ENCODE measurements at regions not wholly inside any gene's neighbourhood (a gene's known extent, or its start where the extent isn't known, plus 50 kb on each side); places are given as distances from the start of the nearest gene placed in this dataset.
"Not testable (repeated sequence)": the region's sequence is repeated elsewhere in the genome, so short reads cannot be mapped to it uniquely, and the experiment has no call there.

DNA sequence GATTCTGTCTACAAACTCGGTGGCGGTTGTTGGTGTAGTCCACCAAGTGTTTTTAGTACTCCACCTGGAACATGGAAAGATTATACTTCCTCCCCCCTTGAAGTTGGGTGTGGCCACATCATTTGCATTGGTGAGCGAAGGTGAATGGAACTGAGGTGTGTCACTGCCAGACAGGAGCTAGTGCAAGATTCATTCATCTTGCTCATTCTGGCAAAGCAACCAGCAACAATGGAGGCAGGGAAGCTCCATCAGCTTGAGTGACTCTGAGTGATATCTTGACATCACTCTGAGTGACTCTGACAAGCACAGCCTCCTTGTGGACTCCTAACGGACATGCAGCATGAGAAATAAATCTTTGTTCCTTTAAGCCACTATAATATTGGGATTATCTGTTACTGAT is 54.7 kb upstream of the SLC1A4 start:
- TF ChIP-seq, protein P1, sequence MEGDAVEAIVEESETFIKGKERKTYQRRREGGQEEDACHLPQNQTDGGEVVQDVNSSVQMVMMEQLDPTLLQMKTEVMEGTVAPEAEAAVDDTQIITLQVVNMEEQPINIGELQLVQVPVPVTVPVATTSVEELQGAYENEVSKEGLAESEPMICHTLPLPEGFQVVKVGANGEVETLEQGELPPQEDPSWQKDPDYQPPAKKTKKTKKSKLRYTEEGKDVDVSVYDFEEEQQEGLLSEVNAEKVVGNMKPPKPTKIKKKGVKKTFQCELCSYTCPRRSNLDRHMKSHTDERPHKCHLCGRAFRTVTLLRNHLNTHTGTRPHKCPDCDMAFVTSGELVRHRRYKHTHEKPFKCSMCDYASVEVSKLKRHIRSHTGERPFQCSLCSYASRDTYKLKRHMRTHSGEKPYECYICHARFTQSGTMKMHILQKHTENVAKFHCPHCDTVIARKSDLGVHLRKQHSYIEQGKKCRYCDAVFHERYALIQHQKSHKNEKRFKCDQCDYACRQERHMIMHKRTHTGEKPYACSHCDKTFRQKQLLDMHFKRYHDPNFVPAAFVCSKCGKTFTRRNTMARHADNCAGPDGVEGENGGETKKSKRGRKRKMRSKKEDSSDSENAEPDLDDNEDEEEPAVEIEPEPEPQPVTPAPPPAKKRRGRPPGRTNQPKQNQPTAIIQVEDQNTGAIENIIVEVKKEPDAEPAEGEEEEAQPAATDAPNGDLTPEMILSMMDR (IDR thresholded peaks at IDR 0.05), result no peak
- TF ChIP-seq POLR2A (IDR thresholded peaks at IDR 0.05), result no peak
- WGBS, 4 donors, result 87 to 90% (median 89%) methylated on average over 4 of the region's 4 CpGs
- H3K27me3 ChIP-seq, result no peaks in the 10 kb centered on the region
- no peak for DNase-seq
- H3K4me1 ChIP-seq (replicated peaks in 1 of 2), result peaks cover 5 to 13% of the 10 kb centered on the region in 2 donors
- intact Hi-C loops (cut with DNase I), result no loop called here
- H3K27ac ChIP-seq, result no peak overlapping the region
- H3K36me3 ChIP-seq (replicated peaks in 1 of 2), result no peaks in the 10 kb centered on the region
- H3K4me3 ChIP-seq, result no peak overlapping the region
- H3K9me3 ChIP-seq (replicated peaks in 1 of 3), result no peaks in the 10 kb centered on the region

DNA sequence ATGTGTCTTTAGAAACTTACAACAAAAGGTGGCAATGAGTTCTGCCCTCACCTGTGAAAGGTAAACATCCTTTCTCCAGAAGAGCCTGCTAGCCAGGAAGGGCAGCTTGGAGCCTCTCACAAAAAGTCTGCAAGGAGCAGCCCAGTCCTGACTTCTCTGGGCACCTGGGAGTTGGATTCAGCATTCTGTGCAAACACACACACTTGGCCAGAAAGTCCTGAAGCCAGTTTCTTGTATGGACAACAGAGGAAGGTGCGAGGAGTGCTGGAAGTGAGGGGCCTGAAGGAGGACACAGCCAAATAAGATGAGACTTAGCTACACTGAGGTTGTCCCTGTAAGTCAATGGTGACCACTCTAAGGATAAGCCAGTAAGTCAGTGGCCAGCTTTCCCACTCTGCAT is 52.4 kb upstream of the SLC1A4 start:
- DNase-seq, result no peak
- no peaks in the 10 kb centered on the region for H3K36me3 ChIP-seq (replicated peaks in 1 of 2)
- TF ChIP-seq, protein P1 (IDR thresholded peaks at IDR 0.05), result no peak
- no peak for TF ChIP-seq POLR2A (IDR thresholded peaks at IDR 0.05)
- H3K4me1 ChIP-seq (replicated peaks in 1 of 2), result peaks cover 5 to 13% of the 10 kb centered on the region in 2 donors
- intact Hi-C loops (cut with DNase I), result no loop called here
- no peak overlapping the region for H3K4me3 ChIP-seq
- H3K27ac ChIP-seq, result no peak overlapping the region
- no peaks in the 10 kb centered on the region for H3K27me3 ChIP-seq
- WGBS, 4 donors, result 96 to 100% (median 100%) methylated on average over 1 of the region's 1 CpG
- H3K9me3 ChIP-seq (replicated peaks in 1 of 3), result no peaks in the 10 kb centered on the region

GRCh38 chr2:64937314-64937686 is 51.9 kb upstream of the SLC1A4 start:
- Histone ChIP-seq H3K27ac (peak overlapping the region in 2 of 5 donors; percentile 72 to 73), H3K4me1 (replicated peaks in 1 of 2) (peaks cover 5 to 13% of the 10 kb centered on the region in 2 donors)
- H3K4me3 ChIP-seq; H3K9me3 ChIP-seq (replicated peaks in 1 of 3); intact Hi-C loops (cut with DNase I); H3K36me3 ChIP-seq (replicated peaks in 1 of 2); H3K27me3 ChIP-seq; DNase-seq: not testable (repeated sequence)
- WGBS, 4 donors, result 88 to 95% (median 93%) methylated on average over 5 of the region's 5 CpGs

GRCh38 chr2:64937687-64938491 is 51.3 kb upstream of the SLC1A4 start:
- DNase-seq, result peak; percentile 56 to 82 (median 76)

More at GRCh38 chr2:64937687-64938491, 51.3 kb upstream of the SLC1A4 start:
- Histone ChIP-seq H3K4me3 (peak overlapping the region in 2 of 4 donors; percentile 35 to 38), H3K4me1 (replicated peaks in 1 of 2) (peaks cover 5 to 13% of the 10 kb centered on the region in 2 donors), H3K9me3 (replicated peaks in 1 of 3) (no peaks in the 10 kb centered on the region), H3K27ac (peak overlapping the region; percentile 2 to 73 (median 72)), H3K27me3 (no peaks in the 10 kb centered on the region), H3K36me3 (replicated peaks in 1 of 2) (no peaks in the 10 kb centered on the region)
- TF ChIP-seq, protein P1 (IDR thresholded peaks at IDR 0.05), result no peak
- TF ChIP-seq POLR2A (IDR thresholded peaks at IDR 0.05), result peak in 1 of 2 donors; percentile 22
- intact Hi-C loops (cut with DNase I), result no loop called here
- WGBS, 4 donors, result 39 to 53% (median 46%) methylated on average over 11 to 13 of the region's 13 CpGs
